RWPE1 (cell line): ENCODE measurements at regions not wholly inside any gene's neighbourhood (a gene's known extent, or its start where the extent isn't known, plus 50 kb on each side); places are given as distances from the start of the nearest gene placed in this dataset.

ENCODE experiments used
- CTCF ChIA-PET: fragments of 350-600 bp; sonication (Branson Sonifier 250); formaldehyde crosslinking; extraction: SDS; loops from one replicate; lab custom pipeline; 2021; lab: Yijun Ruan, JAX
- POLR2A ChIA-PET: fragments of 400-600 bp; formaldehyde crosslinking; extraction: SDS; loops from one replicate; lab custom pipeline; 2020; ENCODE audit warnings: antibody characterized with exemption; ENCODE audit not compliant: low non-redundant PET; lab: Yijun Ruan, JAX
- DNase-seq: peaks from one replicate; pipeline ENCODE4 v3.0.0; 2012; ENCODE audit warnings: low spot score
- H3K27ac ChIP-seq: fragments of 450-650 bp; 2 replicates; pipeline ENCODE4 v1.5.1; 2017
- CTCF ChIP-seq: fragments of 450-650 bp; conservative IDR thresholded peaks from 2 replicates; pipeline ENCODE4 v1.5.1; 2017; ENCODE audit warnings: low read depth, mild to moderate bottlenecking

- no peak overlapping the region for H3K27ac ChIP-seq
- ChIA-PET CTCF (no interaction called here), POLR2A (no interaction called here)
- TF ChIP-seq CTCF, result no peak
- DNase-seq, result no peak
Observed at GRCh38 chr4:111808174-111808573, 337.1 kb upstream of the FAM241A start.

- no peak for DNase-seq
- no peak for TF ChIP-seq CTCF
- H3K27ac ChIP-seq, result no peak overlapping the region
- CTCF ChIA-PET, result no interaction called here
- POLR2A ChIA-PET, result no interaction called here
Observed at GRCh38 chr4:111811661-111812060, 333.6 kb upstream of the FAM241A start.

- no peak overlapping the region for H3K27ac ChIP-seq
- no peak for DNase-seq
- POLR2A ChIA-PET, result no interaction called here
- CTCF ChIA-PET, result no interaction called here
- TF ChIP-seq CTCF, result no peak
Observed at GRCh38 chr4:111812114-111812513, 333.1 kb upstream of the FAM241A start.

GRCh38 chr4:111812760-111813159, 332.5 kb upstream of the FAM241A start:
- ChIA-PET CTCF (no interaction called here), POLR2A (no interaction called here)
- no peak for TF ChIP-seq CTCF
- no peak overlapping the region for H3K27ac ChIP-seq
- no peak for DNase-seq

- no peak for DNase-seq
- POLR2A ChIA-PET, result no interaction called here
- CTCF ChIA-PET, result interaction anchor here (0.6 kb wide), 1 partner anchor 35 kb away, joined by 6 read pairs; no protein-coding TSS in a partner anchor
- H3K27ac ChIP-seq, result no peak overlapping the region
- no peak for TF ChIP-seq CTCF
Observed at GRCh38 chr4:111813555-111814140, 331.6 kb upstream of the FAM241A start.

- H3K27ac ChIP-seq, result no peak overlapping the region
- ChIA-PET POLR2A (no interaction called here), CTCF (no interaction called here)
- no peak for TF ChIP-seq CTCF
- no peak for DNase-seq
Observed at GRCh38 chr4:111814961-111815360, 330.3 kb upstream of the FAM241A start.
